NCI-H446 (cell line): ENCODE measurements at regions not wholly inside any gene's neighbourhood (a gene's known extent, or its start where the extent isn't known, plus 50 kb on each side); places are given as distances from the start of the nearest gene placed in this dataset.

Experiments used
- DNase-seq, 2 experiments: peaks; one replicate each; lab custom pipeline; 2025; lab: John Stamatoyannopoulos, UW

GRCh38 chr16:54568906-54569807 lies 282.6 kb upstream of the IRX3 start:
- DNase-seq, result no peak

- no peak for DNase-seq
These were observed 278.3 kb upstream of the IRX3 start for GRCh38 chr16:54564841-54565240.

- DNase-seq, result no peak
These were observed 268.0 kb upstream of the IRX3 start for GRCh38 chr16:54554581-54554980.

GRCh38 chr16:54548281-54548680 lies 261.7 kb upstream of the IRX3 start:
- DNase-seq, result no peak

- no peak for DNase-seq
These were observed 260.5 kb upstream of the IRX3 start for GRCh38 chr16:54547052-54547451.

GRCh38 chr16:54546521-54546920 lies 259.9 kb upstream of the IRX3 start:
- no peak for DNase-seq

GRCh38 chr16:54545854-54546511 lies 259.4 kb upstream of the IRX3 start:
- DNase-seq, result no peak

- no peak for DNase-seq
These were observed 258.1 kb upstream of the IRX3 start for GRCh38 chr16:54544553-54545180.

- DNase-seq, result no peak
These were observed 256.4 kb upstream of the IRX3 start for GRCh38 chr16:54542805-54543505.

GRCh38 chr16:54540525-54541180 lies 254.1 kb upstream of the IRX3 start:
- no peak for DNase-seq

GRCh38 chr16:54538276-54538675 lies 251.7 kb upstream of the IRX3 start:
- DNase-seq, result no peak

GRCh38 chr16:54533856-54534490 lies 247.4 kb upstream of the IRX3 start:
- no peak for DNase-seq

GRCh38 chr16:54526916-54527315 lies 240.3 kb upstream of the IRX3 start:
- no peak for DNase-seq

- no peak for DNase-seq
These were observed 239.5 kb upstream of the IRX3 start for GRCh38 chr16:54526087-54526486.

GRCh38 chr16:54525104-54525503 lies 238.5 kb upstream of the IRX3 start:
- DNase-seq, result no peak

- DNase-seq, result no peak
These were observed 236.0 kb upstream of the IRX3 start for GRCh38 chr16:54522584-54522983.

GRCh38 chr16:54521327-54521726 lies 234.7 kb upstream of the IRX3 start:
- DNase-seq, result no peak

- DNase-seq, result no peak
These were observed 232.6 kb upstream of the IRX3 start for GRCh38 chr16:54519161-54519695.

GRCh38 chr16:54517181-54517580 lies 230.6 kb upstream of the IRX3 start:
- DNase-seq, result no peak

- DNase-seq, result no peak
These were observed 225.9 kb upstream of the IRX3 start for GRCh38 chr16:54512467-54512995.
